GM18499 (cell line): ENCODE measurements at regions not wholly inside any gene's neighbourhood (a gene's known extent, or its start where the extent isn't known, plus 50 kb on each side); places are given as distances from the start of the nearest gene placed in this dataset.

Experiments
- ATAC-seq: cut with Tn5 transposase; IDR thresholded peaks from one replicate; pipeline ENCODE4 v1.9.1; 2021; ENCODE audit warnings: moderate number of reproducible peaks; ENCODE audit not compliant: insufficient read depth, unreplicated experiment

DNA sequence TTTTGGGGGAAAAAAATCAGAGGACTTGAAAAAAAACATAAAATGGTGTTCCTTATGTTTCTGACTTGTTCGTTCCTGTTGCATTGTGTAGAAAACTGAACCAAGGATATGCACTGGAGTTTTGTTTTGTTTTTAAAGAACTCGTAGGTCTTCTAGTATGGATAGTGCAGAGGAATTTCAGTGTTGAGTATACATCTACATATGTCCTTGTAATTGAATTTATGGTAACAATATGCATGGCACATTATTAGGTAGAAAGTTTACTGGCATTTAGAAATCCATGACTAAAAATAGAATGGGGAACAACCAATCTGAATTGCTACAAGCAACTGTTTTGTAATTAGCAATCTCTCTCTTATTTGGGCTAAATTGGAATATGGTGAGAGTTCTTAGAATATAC lies 188.3 kb upstream of the ZRANB2 start:
- no peak for ATAC-seq

DNA sequence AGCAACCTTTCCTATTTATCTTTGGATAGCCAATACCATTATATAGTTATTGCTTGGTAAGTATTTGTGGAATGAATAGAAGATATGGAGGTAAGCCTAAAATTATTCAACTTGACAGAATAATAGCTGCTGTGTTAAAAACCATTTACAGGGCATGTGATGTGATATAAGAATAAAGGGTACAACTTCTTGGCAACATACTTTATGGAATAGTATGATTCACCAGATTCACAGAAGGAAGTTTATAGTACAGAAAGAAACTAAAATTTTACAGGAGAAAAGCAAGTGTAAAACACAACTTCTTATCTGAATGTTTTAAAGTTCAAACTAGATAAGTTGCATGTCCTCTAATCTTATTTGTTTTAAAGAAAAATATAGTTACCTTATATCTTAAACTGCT lies 186.4 kb upstream of the ZRANB2 start:
- no peak for ATAC-seq

DNA sequence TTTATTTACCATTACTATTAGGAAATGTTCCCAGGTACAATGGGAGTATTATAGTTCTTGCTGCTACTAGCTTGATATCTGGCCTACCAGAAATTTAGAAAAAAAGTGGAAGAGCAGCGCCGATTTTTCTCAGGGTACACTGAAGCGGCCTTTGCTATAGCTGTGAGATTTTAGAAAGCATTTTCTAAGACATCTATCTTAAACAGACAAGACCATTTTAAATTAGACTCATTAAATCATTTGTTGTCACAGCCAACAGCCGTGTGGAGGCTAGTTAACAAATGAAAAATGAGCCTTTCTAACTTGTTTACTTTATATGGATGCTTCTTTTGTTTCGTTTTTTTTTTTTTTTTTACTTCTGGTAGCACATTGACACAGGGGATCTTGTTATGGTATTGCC lies 183.2 kb upstream of the ZRANB2 start:
- no peak for ATAC-seq

DNA sequence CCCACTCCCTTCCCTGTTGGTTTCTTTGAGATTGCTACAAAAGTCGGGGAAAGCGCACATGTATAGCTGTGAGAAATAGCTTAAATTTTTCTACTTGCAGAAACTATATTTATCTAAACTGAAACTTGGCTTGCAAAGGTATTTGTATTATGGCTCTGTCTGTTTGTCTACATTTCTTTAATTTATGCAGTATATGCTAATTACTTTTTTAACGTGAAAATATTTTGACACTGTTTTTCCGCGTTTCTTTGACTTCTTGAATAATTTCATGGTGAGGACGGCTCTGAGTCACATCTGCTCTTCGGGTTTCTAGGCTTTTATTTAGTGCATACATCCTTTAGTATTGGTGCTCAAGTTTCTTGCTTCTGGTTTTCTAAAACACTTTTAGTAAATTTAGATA lies 182.1 kb upstream of the ZRANB2 start:
- no peak for ATAC-seq

DNA sequence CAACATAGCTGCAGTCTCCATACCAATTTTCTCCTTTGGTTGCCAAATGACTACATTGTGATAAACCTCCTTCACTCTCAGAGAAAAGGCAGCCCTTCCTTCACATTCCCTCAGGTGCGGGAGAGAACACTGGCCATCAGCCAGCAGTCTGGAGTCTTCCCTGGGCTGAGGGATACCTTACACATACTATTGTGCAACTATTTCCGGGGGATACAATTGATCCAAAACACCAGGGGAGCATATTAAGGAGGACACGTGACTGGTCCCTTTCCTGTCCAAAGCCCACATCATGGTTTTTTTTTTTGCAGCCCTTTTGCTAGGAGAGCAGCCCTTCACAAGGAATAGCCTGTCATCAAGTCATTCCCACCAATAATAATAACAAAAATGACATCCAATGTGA lies 172.1 kb upstream of the ZRANB2 start:
- no peak for ATAC-seq

DNA sequence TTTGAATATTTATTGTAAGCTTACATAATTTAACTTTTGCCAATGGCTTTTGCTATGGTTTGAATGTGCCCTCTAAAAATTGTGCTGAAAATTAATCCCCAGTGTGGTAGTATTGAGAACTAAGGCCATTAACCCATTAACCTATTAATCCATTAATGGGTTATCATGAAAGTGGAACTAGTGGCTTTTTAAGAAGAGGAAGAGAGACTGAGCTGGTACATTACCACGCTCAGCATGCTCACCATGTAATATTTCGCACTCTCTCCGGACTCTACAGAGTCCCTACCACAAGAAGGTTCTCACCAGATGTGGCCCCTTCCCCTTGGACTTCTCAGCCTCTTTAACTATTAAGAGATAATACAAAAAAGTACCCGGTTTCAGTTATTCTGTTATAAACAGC lies 164.4 kb upstream of the ZRANB2 start:
- peak; percentile 91 for ATAC-seq

DNA sequence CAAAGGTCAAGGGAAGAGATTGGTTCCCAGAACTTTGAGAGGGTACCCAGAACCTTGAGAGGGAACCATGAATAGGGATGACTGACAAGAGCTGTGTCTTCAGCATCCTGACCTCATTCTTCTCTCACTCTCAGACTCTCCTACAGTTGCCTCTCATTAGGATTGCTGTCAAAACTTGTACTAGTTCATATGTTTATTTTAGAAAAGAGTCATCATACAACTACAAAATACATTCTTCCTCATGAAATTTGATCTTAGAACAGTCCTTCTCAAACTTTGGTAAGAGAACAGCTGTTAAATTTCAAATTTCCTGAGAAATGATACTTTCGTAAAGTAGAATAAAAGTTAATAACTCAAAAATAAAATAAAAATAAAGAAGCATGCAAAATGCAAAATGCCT lies 161.4 kb upstream of the ZRANB2 start:
- no peak for ATAC-seq

DNA sequence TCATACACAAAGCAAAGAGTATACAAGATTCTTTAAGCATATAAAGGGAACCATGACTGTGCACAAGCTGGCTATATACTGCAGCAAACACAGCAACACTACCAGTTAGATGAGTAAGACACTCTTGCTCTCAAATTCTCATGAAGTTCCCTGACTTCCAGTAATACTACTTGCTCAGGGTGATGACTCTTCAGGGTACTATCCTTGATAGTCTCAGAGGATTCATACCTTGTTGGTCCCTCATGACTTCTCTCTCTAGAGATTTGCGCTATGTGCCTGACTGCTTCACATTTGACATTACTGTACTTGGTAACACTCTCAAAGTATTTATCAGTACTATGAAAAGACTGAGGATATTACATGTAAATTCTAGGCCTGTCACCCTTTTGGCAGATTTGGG lies 159.8 kb upstream of the ZRANB2 start:
- ATAC-seq = no peak

DNA sequence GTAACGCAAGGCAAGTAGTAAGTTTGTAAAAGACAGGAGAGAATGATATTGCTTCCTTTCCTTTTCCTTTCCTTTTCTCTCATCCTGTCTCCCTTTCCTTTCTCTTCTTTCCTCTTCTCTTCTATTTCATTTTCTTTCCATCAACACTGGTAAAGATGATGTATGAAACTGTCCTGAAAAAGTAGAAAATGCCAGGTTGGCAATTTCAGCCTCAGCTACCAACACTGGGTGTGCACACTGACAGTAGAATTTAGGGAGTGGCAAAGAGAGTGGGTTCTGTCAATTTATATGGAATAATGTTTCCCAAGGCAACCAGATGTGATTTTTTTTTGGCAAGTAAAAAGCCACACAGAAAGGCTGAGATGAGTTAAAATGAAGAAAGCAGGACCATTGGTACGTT lies 155.7 kb upstream of the ZRANB2 start:
- ATAC-seq = no peak

DNA sequence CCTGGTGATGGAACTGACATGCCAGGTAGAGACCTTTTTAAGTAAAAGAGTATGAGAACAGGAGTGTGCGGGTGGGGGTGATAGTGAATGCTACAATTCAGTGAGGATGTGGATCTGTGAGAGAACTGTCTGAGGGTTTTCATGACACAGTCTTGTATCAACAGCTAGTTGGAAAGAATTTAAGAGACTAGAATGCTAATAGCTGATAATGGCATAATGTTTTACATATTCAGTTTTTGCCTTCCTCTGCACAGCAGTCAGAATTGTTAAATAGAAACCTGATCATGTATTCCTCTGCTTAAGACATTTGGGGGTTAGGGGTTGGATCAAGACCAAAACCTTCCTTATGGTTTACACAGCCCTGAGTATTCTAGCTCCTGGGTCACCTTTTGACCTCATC lies 152.8 kb upstream of the ZRANB2 start:
- no peak for ATAC-seq

DNA sequence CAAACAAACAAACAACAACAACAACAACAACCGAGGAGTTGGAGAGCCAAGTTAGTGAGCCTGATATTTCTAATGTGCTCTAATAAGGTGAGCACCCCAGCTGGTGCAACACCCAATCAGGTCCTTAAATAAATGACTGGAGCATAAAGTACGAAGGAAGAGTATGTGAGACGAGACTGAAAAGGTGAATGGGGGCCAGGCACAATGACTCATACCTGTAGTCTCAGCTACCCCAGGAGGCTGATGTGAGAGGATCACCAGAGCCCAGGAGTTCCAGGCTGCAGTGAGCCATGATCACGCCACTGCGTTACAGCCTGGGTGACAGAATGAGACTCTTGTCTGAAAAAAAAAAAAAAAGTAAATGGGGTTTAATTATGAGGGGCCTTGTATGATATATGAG lies 152.0 kb upstream of the ZRANB2 start:
- ATAC-seq = no peak

DNA sequence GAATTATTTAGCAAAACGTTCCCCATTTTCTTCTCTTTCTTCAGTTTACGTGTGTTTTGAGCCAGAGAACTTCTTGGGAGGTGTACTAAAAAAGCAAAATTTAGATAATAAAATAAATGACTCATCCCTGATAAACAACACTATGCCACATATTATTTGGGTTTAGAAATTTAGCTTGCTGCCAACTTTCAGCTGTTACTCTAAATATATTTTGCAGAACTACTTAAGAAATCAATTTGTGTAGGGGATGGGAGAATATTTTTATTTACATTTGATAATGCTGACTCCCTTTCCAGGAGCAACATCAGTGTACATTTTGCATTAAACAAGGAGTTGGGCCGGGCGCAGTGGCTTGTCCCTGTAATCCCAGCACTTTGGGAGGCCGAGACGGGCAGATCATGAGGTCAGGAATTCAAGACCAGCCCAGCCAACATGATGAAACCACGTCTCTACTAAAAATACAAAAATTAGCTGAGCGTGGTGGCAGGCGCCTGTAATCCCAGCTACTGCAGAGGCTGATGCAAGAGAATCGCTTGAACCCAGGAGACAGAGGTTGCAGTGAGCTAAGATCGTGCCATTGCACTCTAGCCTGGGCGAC lies 151.4 kb upstream of the ZRANB2 start:
- ATAC-seq = no peak

DNA sequence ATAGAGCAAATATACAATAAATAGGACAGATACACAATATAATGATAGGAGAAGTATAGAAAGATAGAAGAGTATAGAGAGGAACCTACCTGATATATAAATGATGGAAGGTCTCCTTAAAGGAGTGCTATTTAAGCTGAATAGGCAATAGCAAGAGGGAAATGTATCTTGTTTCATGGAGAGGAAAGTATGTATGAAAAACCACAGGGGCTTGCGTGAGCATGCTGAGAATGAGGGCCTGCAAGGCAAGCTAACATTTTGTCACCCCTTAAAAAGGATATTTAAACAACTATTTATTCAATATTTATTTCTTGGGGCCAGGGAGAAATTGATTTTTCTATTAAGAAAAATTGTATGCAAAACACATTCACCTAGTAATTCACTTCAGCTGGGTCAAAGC lies 150.9 kb upstream of the ZRANB2 start:
- no peak for ATAC-seq

DNA sequence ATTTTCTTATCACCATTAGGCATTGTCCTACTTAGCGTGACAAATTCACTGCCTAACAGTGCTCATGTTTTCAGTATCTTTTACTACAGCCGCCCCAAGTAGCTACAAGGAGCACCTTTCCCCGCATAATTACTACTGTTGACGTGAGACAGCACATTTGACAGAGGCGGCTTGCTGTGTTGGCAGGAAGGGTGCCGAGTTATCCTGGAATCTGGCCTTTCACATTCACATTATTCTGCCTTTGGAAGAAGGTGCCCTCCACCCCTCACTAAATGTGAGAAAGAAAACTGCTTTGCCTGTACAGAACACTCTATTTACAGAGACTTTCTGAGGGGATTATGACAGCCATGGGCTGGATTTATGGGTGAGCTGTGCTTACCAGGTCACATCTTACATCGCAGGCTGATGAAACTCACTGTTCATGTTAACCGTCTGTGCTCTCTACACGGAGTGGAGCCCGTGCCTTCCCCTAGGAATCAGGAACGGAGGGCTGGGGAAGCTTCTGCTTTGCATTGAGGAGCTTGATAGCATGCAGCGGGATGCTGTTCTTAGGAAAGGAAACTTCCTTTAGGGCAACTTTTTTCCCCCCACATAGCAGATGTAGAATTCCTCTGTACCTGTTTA lies 148.0 kb upstream of the ZRANB2 start:
- no peak for ATAC-seq

DNA sequence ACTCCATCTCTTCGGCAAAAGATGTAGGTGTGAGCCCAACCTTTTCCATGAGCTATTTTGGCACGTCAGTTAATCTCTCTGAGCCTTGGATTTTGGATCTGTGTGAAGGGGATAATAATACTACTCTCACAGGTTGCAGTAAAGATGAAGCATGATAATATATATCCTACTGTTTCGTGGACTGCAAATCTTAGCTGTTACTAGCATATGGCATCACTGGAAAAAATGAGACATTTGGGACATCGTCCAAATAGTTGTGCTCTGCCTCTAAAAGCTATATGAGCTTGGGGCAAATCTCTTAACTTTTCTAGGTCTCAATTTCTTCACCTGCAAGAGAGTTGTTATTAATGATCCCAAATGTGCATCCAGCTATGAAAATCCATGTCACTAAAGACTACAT lies 147.4 kb upstream of the ZRANB2 start:
- no peak for ATAC-seq

DNA sequence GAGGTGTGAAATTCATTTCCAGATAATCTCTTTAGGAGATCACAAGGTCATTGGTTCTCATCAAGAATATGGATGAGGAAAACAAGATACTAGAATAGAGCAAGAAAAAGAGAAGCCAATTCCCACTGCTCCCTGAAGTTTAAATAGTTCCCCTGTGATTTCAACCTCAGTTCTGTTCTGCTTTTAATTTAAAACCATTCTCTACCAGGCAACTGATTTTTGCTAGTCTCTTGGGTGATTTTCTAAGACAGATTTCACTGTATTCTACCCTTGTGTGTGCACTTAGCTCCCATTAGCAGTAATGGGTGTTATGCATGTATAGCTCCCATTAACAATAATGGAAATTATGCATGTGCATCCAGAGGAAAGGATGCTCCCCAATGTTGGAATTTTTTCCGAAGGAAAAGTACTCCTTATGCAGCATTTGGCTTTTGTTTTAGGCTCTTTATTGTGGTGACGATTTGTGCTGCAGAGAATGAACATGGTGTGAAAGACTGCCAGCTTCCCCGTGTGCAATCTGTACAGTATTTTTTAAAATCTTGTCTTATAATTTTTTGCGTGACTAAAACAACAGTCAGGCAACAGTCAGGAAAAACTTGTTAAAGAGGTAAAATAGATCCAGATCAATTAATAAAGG lies 144.0 kb upstream of the ZRANB2 start:
- ATAC-seq = no peak

DNA sequence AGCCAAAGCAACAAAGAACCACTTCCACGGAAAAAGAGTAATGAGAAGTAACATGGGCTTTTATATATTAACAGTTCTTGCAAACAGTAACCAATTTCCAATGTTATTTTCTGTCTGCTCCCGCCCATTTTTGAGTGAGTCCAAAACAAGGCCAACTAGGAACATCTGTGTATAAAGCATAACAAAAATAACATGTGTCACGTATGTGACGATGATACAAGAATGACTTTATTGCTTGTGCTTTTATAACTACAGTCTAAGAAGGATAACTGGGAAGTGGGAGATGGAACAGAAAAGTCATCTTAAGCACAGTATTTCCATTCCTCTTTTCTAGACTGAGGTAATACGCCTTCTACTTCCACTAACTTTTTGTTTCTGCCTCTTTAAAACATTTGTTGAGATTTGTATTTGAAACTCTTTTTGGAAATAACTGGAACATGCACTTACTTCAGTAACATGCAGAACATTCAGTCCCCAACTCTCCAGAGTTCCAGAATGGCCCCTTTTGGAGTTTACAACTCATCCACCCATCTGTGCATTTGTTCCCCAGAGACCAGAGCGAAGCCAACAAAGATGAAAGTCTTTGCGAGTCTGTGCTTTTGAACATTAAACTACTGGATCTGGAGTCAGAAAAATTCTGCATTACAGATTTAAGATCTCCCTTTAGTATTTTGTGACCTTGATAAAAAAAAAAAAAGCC lies 143.0 kb upstream of the ZRANB2 start:
- ATAC-seq = no peak

DNA sequence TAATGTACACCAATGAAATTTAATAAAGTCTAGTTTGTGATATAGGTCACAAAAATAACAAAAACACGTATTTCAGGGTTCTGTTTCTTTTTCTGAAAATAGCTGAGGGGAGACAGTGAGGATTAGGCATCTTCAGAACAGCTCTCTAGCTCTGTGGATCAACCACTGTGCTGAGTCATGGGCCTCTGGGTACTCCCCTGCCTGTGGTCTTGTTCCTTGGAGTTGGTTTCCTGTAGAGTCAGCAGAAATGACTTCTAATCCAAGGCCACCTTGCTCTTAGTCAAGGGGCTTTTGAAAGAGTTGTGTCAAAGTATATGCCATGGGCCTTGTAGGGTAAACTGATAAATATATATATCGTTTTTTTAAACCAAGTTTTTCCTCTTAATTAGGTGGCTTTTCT lies 141.8 kb upstream of the ZRANB2 start:
- ATAC-seq = no peak

DNA sequence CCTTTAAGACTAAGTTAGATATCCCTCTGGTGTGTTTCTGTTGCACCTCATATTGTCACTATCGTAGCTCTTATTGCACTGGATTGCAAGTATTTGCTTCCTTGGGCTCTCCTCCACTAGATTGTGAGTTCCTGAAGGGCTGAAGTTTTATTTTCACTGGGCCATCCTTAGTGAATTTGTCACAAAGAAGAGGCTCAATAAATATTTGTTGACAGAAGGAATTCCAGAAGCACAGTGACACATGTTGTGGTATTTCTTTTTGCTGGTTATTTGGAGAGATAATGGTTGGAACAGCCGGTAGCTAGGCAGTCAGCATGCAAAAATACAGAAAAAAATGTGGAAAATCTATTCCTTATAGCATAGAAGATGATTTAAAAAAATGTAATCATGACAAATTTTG lies 129.9 kb upstream of the ZRANB2 start:
- ATAC-seq = no peak

DNA sequence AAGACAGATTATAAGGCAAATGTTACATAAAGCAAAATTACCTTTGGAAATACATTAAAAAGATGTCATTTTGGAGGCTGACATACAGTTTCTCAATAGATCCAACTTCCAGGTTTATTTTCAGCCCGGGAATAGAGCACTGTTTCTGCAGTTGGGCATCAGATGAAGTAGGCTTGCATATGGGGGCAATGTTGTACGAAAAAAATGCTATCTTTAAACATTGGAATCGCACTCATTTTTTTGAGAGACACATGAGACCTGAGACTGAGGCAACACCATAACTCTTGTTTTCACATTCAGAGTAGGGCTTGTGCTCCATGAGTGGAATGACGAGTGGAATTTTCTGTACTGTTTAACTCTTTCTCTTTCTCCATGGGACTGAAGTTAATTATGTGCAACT lies 122.4 kb upstream of the ZRANB2 start:
- ATAC-seq = no peak

DNA sequence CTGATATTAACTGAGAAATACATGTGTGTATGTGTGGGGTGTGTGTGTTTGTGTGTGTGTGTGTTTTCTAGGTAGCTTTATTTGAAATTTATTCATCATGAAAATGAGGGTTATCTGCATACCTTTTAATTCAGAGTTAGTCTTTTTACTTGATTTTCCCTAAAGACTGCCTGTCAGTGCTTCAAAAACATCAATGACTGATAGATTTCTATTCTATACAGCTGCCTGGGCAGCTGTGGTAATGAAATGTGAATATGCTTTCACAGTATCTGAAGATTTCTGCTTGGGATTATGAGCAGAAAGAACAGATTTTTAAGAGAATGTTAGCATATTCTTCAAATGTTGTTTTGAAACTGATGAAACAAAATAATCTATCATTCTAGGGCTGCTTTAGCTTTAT lies 119.7 kb upstream of the ZRANB2 start:
- ATAC-seq = no peak

DNA sequence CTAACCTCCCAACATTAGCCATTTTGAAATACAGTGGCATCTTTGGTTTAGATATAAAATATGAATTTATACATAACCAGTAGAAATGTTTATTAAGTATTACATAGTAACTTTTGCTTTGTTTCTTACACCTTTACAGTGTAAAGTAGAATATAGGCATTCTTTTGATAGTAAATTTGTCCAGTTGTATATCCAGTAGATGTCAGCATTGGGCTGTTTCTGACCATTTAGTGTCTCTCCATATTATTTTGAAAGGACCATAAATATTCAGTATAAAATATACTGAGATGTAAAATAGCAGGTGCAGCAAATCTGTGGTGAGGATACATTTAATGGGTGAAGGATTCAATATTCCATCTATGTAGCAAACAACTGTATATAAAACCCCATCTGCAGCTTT lies 115.8 kb upstream of the ZRANB2 start:
- ATAC-seq = no peak
